ENCODE measurements at regions not wholly inside any gene's neighbourhood (a gene's known extent, or its start where the extent isn't known, plus 50 kb on each side); places are given as distances from the start of the nearest gene placed in this dataset.

GRCh38 chr15:39472621-39473297 lies 108.1 kb upstream of the THBS1 start:
- no TSS peak for BruUV-seq (replicated peaks)
- TF ChIP-seq MAX (IDR thresholded peaks at IDR 0.05; ENCODE audit: insufficient read depth, insufficient read length) (no peak), MYC (IDR thresholded peaks at IDR 0.05; ENCODE audit: low read depth, low read length) (no peak), CTCF (IDR thresholded peaks at IDR 0.05; ENCODE audit: extremely low read depth in 1 of 2, insufficient read depth in 1 of 2, low read depth in 1 of 2, low read length in 2 of 2) (no peak), GATA2 (IDR thresholded peaks at IDR 0.05; ENCODE audit: insufficient read depth, insufficient read length, low read depth, low read length) (no peak), EZH2 (IDR thresholded peaks at IDR 0.05; ENCODE audit: borderline replicate concordance, low read depth, low read length, severe bottlenecking) (no peak), POLR2AphosphoS5 (IDR thresholded peaks at IDR 0.05; ENCODE audit: insufficient read depth, low read depth, low read length) (no peak), FOS (IDR thresholded peaks at IDR 0.05; ENCODE audit: borderline replicate concordance, insufficient read depth, low read length) (no peak), JUN (IDR thresholded peaks at IDR 0.05; ENCODE audit: borderline replicate concordance, insufficient read depth, insufficient read length, low read depth) (no peak), POLR2A (IDR thresholded peaks at IDR 0.05; ENCODE audit: low read depth, low read length) (no peak)
- no peak for FAIRE-seq
- Histone ChIP-seq H3K4me2 (ENCODE audit: insufficient read depth, low read length) (no peak overlapping the region), H4K20me1 (replicated peaks; ENCODE audit: control insufficient read depth, extremely low read depth, insufficient read depth, low read length) (no peaks in the 10 kb centered on the region), H3K9me3 (replicated peaks; ENCODE audit: control insufficient read depth, insufficient read depth, low read length) (no peaks in the 10 kb centered on the region), H3K36me3 (ENCODE audit: control insufficient read depth in 2 of 2, extremely low read depth in 1 of 2, insufficient read depth in 2 of 2, low read length in 2 of 2) (no peaks in the 10 kb centered on the region), H3K27ac (ENCODE audit: insufficient read depth, low read depth, low read length) (no peak overlapping the region), H3K4me3 (replicated peaks in 1 of 3; ENCODE audit: insufficient read depth in 1 of 3, low read depth in 1 of 3, low read length in 3 of 3) (no peak overlapping the region), H3K27me3 (ENCODE audit: control insufficient read depth in 2 of 2, insufficient read depth in 2 of 2, low read length in 2 of 2) (no peaks in the 10 kb centered on the region), H3K4me1 (ENCODE audit: control insufficient read depth, extremely low read depth, insufficient read depth, low read length) (peaks cover 26% of the 10 kb centered on the region), H3K9ac (replicated peaks; ENCODE audit: extremely low read depth, insufficient read depth, low read length) (no peak overlapping the region), H3K9me1 (replicated peaks; ENCODE audit: control insufficient read depth, extremely low read depth, insufficient read depth, low read length) (no peaks in the 10 kb centered on the region), H2AFZ (ENCODE audit: low read depth, low read length) (no peak overlapping the region), H3K79me2 (ENCODE audit: control insufficient read depth, insufficient read depth, low read length) (no peaks in the 10 kb centered on the region)
- dilution Hi-C loops (cut with MboI; ENCODE audit: extremely low pct_ligation_motif_present, low sequenced_read_pairs) = no loop called here
- ChIA-PET POLR2A (no interaction called here), CTCF (interaction anchor here (1.4 kb wide), 2 partner anchors 11 to 16 kb away, joined by 3 to 5 read pairs; no protein-coding TSS in a partner anchor)
- intact Hi-C loops (cut with micrococcal nuclease) = loop anchor here (5.0 to 10.0 kb wide), 3 partner anchors 40 to 768 kb away; no protein-coding TSS in a partner anchor
- no peak for DNase-seq (ENCODE audit: low read depth, low spot score)

All from endothelial cell of umbilical vein (primary cell).